Activated naive CD4-positive, alpha-beta T cell treated with anti-CD3 and anti-CD28 coated beads for 36 hours (primary cell): ENCODE measurements at regions not wholly inside any gene's neighbourhood (a gene's known extent, or its start where the extent isn't known, plus 50 kb on each side); places are given as distances from the start of the nearest gene placed in this dataset.
"Not testable (repeated sequence)": the region's sequence is repeated elsewhere in the genome, so short reads cannot be mapped to it uniquely, and the experiment has no call there.

Source experiments
- CTCF ChIA-PET: fragments of 350-600 bp; sonication (Branson Sonifier 250); formaldehyde crosslinking; loops from one replicate; lab custom pipeline; 2021; ENCODE audit warnings: antibody characterized with exemption; lab: Charles Lee
- DNase-seq: peaks from one replicate; pipeline ENCODE4 v3.0.0-alpha.2; 2020
- H3K27ac Mint-ChIP-seq: one replicate; pipeline ENCODE4 v1.8.0; 2021; ENCODE audit warnings: mild to moderate bottlenecking, mixed read lengths
- H3K27me3 Mint-ChIP-seq: one replicate; pipeline ENCODE4 v1.8.0; 2021; ENCODE audit warnings: low read depth, mixed read lengths
- H3K36me3 Mint-ChIP-seq: one replicate; pipeline ENCODE4 v1.8.0; 2021; ENCODE audit warnings: low read depth, mixed read lengths
- H3K4me1 Mint-ChIP-seq: one replicate; pipeline ENCODE4 v1.8.0; 2021; ENCODE audit warnings: low read depth, mixed read lengths
- H3K4me3 Mint-ChIP-seq: one replicate; pipeline ENCODE4 v1.8.0; 2021; ENCODE audit warnings: mild to moderate bottlenecking, moderate library complexity, mixed read lengths
- H3K9me3 Mint-ChIP-seq: one replicate; pipeline ENCODE4 v1.8.0; 2021; ENCODE audit warnings: mixed read lengths
- intact Hi-C: fragments of 100-400 bp; cut with micrococcal nuclease; formaldehyde crosslinking; loops from one replicate; pipeline ENCODE4 v1.15.1; 2023

GRCh38 chr6:43885399-43886066, 115.5 kb downstream of the VEGFA start:
- Mint-ChIP-seq H3K4me1 (no peaks in the 10 kb centered on the region), H3K27ac (no peak overlapping the region), H3K36me3 (no peaks in the 10 kb centered on the region), H3K9me3 (no peaks in the 10 kb centered on the region), H3K27me3 (peaks cover 8% of the 10 kb centered on the region), H3K4me3 (no peak overlapping the region)
- no peak for DNase-seq
- CTCF ChIA-PET = no interaction called here
- intact Hi-C loops = no loop called here

GRCh38 chr6:43884652-43885022, 114.6 kb downstream of the VEGFA start:
- H3K4me1 Mint-ChIP-seq = no peaks in the 10 kb centered on the region
- H3K9me3 Mint-ChIP-seq = no peaks in the 10 kb centered on the region
- intact Hi-C loops = no loop called here
- peaks cover 4% of the 10 kb centered on the region for H3K27me3 Mint-ChIP-seq
- no peak for DNase-seq
- H3K36me3 Mint-ChIP-seq = no peaks in the 10 kb centered on the region
- CTCF ChIA-PET = no interaction called here
- no peak overlapping the region for H3K27ac Mint-ChIP-seq
- H3K4me3 Mint-ChIP-seq = no peak overlapping the region

- Mint-ChIP-seq H3K9me3 (no peaks in the 10 kb centered on the region), H3K4me3 (no peak overlapping the region), H3K27ac (no peak overlapping the region), H3K4me1 (no peaks in the 10 kb centered on the region), H3K27me3 (peaks cover 4% of the 10 kb centered on the region), H3K36me3 (no peaks in the 10 kb centered on the region)
- intact Hi-C loops = no loop called here
- no peak for DNase-seq
- CTCF ChIA-PET = no interaction called here
These were observed 114.0 kb downstream of the VEGFA start for GRCh38 chr6:43883847-43884651.

- H3K36me3 Mint-ChIP-seq, H3K9me3 Mint-ChIP-seq, H3K27ac Mint-ChIP-seq, CTCF ChIA-PET, intact Hi-C loops, DNase-seq, H3K4me1 Mint-ChIP-seq, H3K4me3 Mint-ChIP-seq, H3K27me3 Mint-ChIP-seq: not testable (repeated sequence)
These were observed 112.9 kb downstream of the VEGFA start for GRCh38 chr6:43882690-43883448.

DNA sequence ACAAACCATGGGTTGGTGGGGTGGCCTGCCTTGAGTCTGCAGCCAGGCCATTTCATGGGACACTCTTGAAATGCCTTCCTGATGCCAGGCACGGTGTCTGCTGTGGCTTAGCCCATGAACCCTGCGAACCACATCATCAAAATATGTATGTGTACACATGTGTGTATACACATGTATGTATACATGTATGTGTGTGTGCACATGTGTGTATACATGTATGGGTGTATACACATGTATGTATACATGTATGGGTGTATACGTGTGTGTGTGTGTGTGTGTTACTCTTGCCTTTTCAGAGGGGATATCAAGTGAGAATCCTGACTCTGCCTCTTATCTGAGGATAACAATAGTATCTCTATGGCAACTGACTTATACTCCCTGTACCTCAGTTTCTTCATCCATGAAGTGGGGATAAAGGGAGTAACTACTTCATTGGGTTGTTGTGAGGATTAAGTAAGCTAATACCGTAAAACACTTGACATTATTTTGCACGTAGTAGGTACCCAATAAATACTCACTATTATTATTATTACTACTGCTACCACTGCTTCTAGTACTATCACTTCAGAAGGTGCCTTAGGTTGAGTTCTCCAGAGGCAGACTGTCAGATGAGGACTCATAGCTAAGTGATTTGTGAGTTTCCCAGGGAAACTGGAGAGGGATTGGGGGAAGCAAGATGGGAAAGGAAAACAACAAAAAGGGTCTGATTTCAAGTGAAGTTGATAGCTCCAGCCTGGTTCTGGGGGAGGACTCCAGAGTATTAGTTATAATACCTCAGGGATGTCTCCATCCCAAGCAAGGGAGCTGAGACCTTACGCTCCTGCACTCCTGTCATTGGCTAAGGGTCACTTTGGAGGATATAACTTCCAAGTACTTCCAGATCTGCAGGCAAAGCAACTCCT, 110.5 kb downstream of the VEGFA start:
- H3K4me3 Mint-ChIP-seq = no peak overlapping the region
- CTCF ChIA-PET = no interaction called here
- no peaks in the 10 kb centered on the region for H3K27me3 Mint-ChIP-seq
- DNase-seq = no peak
- intact Hi-C loops = no loop called here
- H3K9me3 Mint-ChIP-seq = no peaks in the 10 kb centered on the region
- H3K36me3 Mint-ChIP-seq = no peaks in the 10 kb centered on the region
- no peak overlapping the region for H3K27ac Mint-ChIP-seq
- no peaks in the 10 kb centered on the region for H3K4me1 Mint-ChIP-seq

DNA sequence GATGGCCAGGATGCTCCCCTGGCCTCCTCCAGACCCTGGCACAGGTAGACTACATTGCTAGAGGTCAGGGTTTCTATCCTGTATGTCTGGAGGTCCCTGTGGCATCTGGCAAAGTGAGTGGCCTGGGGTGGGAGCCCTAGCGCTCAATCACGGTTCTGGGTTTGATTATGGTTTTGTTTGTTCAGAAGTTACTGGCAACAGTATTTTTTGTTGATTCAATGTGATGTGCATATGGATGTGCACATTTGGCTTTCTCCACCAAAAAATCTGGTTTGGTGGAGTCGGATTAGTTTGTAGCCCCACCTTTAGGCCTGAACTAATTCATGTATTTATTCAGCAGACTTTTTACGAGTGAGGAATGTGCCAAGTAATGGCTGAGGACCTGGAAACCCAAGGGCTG, 109.7 kb downstream of the VEGFA start:
- no peaks in the 10 kb centered on the region for H3K9me3 Mint-ChIP-seq
- H3K4me3 Mint-ChIP-seq = no peak overlapping the region
- no peaks in the 10 kb centered on the region for H3K27me3 Mint-ChIP-seq
- CTCF ChIA-PET = no interaction called here
- H3K4me1 Mint-ChIP-seq = no peaks in the 10 kb centered on the region
- H3K36me3 Mint-ChIP-seq = no peaks in the 10 kb centered on the region
- H3K27ac Mint-ChIP-seq = no peak overlapping the region
- intact Hi-C loops = no loop called here
- DNase-seq = no peak

- intact Hi-C loops = no loop called here
These were observed 108.9 kb downstream of the VEGFA start for GRCh38 chr6:43878823-43879495.

GRCh38 chr6:43878127-43878634, 108.2 kb downstream of the VEGFA start:
- Mint-ChIP-seq H3K9me3 (no peaks in the 10 kb centered on the region), H3K27ac (no peak overlapping the region), H3K4me1 (no peaks in the 10 kb centered on the region), H3K36me3 (no peaks in the 10 kb centered on the region), H3K4me3 (no peak overlapping the region), H3K27me3 (no peaks in the 10 kb centered on the region)
- intact Hi-C loops = no loop called here
- CTCF ChIA-PET = no interaction called here
- no peak for DNase-seq

More at GRCh38 chr6:43878823-43879495, 108.9 kb downstream of the VEGFA start:
- CTCF ChIA-PET = interaction anchor here (0.6 kb wide), 1 partner anchor 121 kb away, joined by 4 read pairs; no protein-coding TSS in a partner anchor
- Mint-ChIP-seq H3K27ac (no peak overlapping the region), H3K27me3 (no peaks in the 10 kb centered on the region), H3K9me3 (no peaks in the 10 kb centered on the region), H3K36me3 (no peaks in the 10 kb centered on the region), H3K4me1 (no peaks in the 10 kb centered on the region), H3K4me3 (no peak overlapping the region)
- DNase-seq = no peak

DNA sequence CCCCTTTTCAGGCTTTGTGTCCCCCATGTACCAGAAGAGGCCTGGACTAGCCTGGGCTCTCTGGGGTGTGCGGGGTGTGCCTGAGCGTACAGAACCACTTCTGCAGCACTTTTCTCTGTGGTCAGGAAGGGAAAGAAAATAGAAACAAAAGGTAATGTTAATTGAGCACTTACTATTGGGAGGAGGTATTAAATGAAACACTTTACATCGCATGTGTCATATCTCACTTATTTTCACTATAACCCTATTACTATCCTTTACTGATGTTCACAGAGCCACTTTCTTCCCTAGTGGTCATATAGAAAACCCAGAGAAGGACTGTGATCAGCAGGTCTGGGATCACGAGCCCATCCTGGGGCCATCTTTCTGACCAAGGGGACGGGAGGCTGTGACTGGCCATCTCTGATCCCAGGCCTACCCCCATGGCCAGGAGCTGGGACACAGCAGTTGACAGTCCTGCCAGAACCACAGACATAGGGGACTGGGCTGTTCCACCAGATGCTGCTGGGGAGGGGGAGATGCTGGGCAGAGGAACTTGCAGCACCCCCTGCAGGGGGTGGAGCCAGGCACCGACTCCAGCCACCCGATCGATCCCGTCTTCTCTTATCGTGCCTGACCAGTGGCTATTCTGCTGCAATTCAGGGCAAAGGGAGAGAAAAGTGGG, 107.6 kb downstream of the VEGFA start:
- H3K27ac Mint-ChIP-seq = no peak overlapping the region
- intact Hi-C loops = no loop called here

DNA sequence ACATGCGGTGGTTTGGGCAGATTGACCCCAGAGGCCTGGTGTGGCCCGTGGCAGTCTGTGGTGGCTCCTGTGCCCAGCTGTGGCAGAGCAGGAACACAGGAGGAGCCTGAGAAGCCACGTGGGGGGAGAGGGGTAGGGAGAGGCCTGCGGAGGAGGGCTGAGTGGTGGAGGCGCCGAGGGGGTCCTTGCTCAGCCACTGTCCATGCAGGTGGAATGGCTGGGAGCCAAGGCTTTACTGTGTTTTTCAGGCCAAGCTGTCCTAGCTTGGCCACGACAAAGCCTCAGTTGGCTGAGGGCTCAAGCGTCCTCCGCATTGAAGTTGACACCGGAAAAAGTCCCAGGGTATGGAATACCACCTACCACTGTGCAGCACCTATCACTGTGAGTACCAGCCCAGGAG, 107.0 kb downstream of the VEGFA start:
- DNase-seq = no peak
- CTCF ChIA-PET = no interaction called here
- Mint-ChIP-seq H3K36me3 (no peaks in the 10 kb centered on the region), H3K27ac (no peak overlapping the region), H3K9me3 (no peaks in the 10 kb centered on the region), H3K4me1 (no peaks in the 10 kb centered on the region), H3K27me3 (no peaks in the 10 kb centered on the region), H3K4me3 (no peak overlapping the region)
- intact Hi-C loops = no loop called here

More for the DNA sequence above, 107.6 kb downstream of the VEGFA start:
- H3K36me3 Mint-ChIP-seq = no peaks in the 10 kb centered on the region
- CTCF ChIA-PET = no interaction called here
- H3K4me1 Mint-ChIP-seq = no peaks in the 10 kb centered on the region
- no peaks in the 10 kb centered on the region for H3K9me3 Mint-ChIP-seq
- no peaks in the 10 kb centered on the region for H3K27me3 Mint-ChIP-seq
- DNase-seq = no peak
- no peak overlapping the region for H3K4me3 Mint-ChIP-seq

DNA sequence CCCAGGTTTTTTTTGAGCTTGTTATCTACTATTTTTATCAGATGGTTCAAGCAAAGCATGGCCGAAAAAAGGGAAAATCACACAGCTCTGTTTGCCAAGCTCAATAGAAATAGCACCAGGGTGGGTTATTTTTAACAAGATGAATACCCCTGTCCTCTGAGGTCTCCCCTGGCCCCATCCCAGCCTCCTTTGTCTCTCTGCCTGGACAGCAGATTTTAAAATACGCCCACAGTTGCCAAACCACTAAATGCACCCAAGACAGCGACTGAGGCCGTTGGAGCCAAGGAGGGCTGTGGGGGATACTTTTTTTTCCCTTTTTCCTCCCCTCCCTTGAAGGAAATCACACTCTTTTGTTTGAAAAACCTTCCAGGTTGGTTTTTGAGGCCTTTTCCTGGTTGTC, 106.6 kb downstream of the VEGFA start:
- no peak for DNase-seq
- Mint-ChIP-seq H3K27me3 (no peaks in the 10 kb centered on the region), H3K4me3 (no peak overlapping the region), H3K27ac (no peak overlapping the region), H3K4me1 (no peaks in the 10 kb centered on the region), H3K36me3 (no peaks in the 10 kb centered on the region), H3K9me3 (no peaks in the 10 kb centered on the region)
- intact Hi-C loops = no loop called here
- CTCF ChIA-PET = no interaction called here
